HEK293 (cell line): ENCODE measurements at regions not wholly inside any gene's neighbourhood (a gene's known extent, or its start where the extent isn't known, plus 50 kb on each side); places are given as distances from the start of the nearest gene placed in this dataset.

Experiments used
- CTCF ChIA-PET: fragments of 350-600 bp; formaldehyde crosslinking; extraction: SDS; loops from one replicate; lab custom pipeline; 2021; ENCODE audit warnings: antibody characterized with exemption; lab: Yijun Ruan, JAX
- POLR2A ChIA-PET: fragments of 300-600 bp; formaldehyde crosslinking; extraction: SDS; loops from one replicate; lab custom pipeline; 2020; ENCODE audit warnings: antibody characterized with exemption, inconsistent platforms; lab: Yijun Ruan, JAX
- H3K27ac ChIP-seq: fragments of 200-500 bp; sonication (Bioruptor generic); 2 replicates; pipeline ENCODE4 v1.5.1; 2014; ENCODE audit warnings: low read depth, low read length, control low read depth, inconsistent platforms; ENCODE audit errors: extremely low read depth
- H3K36me3 ChIP-seq, 2 experiments: fragments of 200-500 bp in 1 of 2; sonication (Bioruptor generic) in 1 of 2; 1 replicate in 1 of 2; 2 replicates in 1 of 2; pipeline ENCODE4 v1.5.1; 2014 to 2017; ENCODE audit warnings: inconsistent platforms in 2 of 2, low read length in 2 of 2; ENCODE audit not compliant: control insufficient read depth in 2 of 2, insufficient read depth in 1 of 2
- H3K4me1 ChIP-seq: fragments of 200-500 bp; sonication (Bioruptor generic); 2 replicates; pipeline ENCODE4 v1.5.1; 2014; ENCODE audit warnings: mild to moderate bottlenecking, low read length, inconsistent platforms; ENCODE audit not compliant: control insufficient read depth, insufficient read depth
- H3K4me3 ChIP-seq: 2 replicates; pipeline ENCODE4 v1.5.1; 2011; ENCODE audit warnings: low read depth, mild to moderate bottlenecking, control low read depth, low read length, moderate library complexity
- H3K9me3 ChIP-seq: fragments of 200-500 bp; sonication (Bioruptor generic); 2 replicates; pipeline ENCODE4 v1.5.1; 2014; ENCODE audit warnings: low read depth, low read length, inconsistent platforms; ENCODE audit not compliant: control insufficient read depth, insufficient read depth
- HIC1 ChIP-seq: fragments of 450-650 bp; formaldehyde crosslinking; IDR thresholded peaks from 2 replicates; pipeline ENCODE4 v1.5.1; 2016; ENCODE audit warnings: missing biosample characterization, missing genetic modification characterization
- INSM2 ChIP-seq: fragments of 450-650 bp; formaldehyde crosslinking; IDR thresholded peaks from 2 replicates; pipeline ENCODE4 v1.5.1; 2016; ENCODE audit warnings: missing biosample characterization, missing genetic modification characterization
- KLF16 ChIP-seq: fragments of 450-650 bp; formaldehyde crosslinking; IDR thresholded peaks from 2 replicates; pipeline ENCODE4 v1.5.1; 2017; ENCODE audit warnings: missing biosample characterization, missing genetic modification characterization
- MYNN ChIP-seq: fragments of 450-650 bp; formaldehyde crosslinking; IDR thresholded peaks from 2 replicates; pipeline ENCODE4 v1.5.1; 2016; ENCODE audit warnings: missing biosample characterization, missing genetic modification characterization, borderline replicate concordance
- OSR2 ChIP-seq: fragments of 450-650 bp; formaldehyde crosslinking; IDR thresholded peaks from 2 replicates; pipeline ENCODE4 v1.5.1; 2016; ENCODE audit warnings: missing biosample characterization, missing genetic modification characterization
- SP2 ChIP-seq: fragments of 450-650 bp; formaldehyde crosslinking; IDR thresholded peaks from 2 replicates; pipeline ENCODE4 v1.5.1; 2016; ENCODE audit warnings: missing biosample characterization, missing genetic modification characterization
- ZBTB7A ChIP-seq: fragments of 450-650 bp; formaldehyde crosslinking; IDR thresholded peaks from 2 replicates; pipeline ENCODE4 v1.5.1; 2016; ENCODE audit warnings: low read depth, missing biosample characterization, missing genetic modification characterization
- ZEB2 ChIP-seq: fragments of 450-650 bp; formaldehyde crosslinking; IDR thresholded peaks from 2 replicates; pipeline ENCODE4 v1.5.1; 2016; ENCODE audit warnings: missing biosample characterization, missing genetic modification characterization
- ZFHX2 ChIP-seq: fragments of 450-650 bp; formaldehyde crosslinking; conservative IDR thresholded peaks from 2 replicates; pipeline ENCODE4 v1.5.1; 2016; ENCODE audit warnings: missing biosample characterization, missing genetic modification characterization
- ZNF112 ChIP-seq: fragments of 450-650 bp; formaldehyde crosslinking; IDR thresholded peaks from 2 replicates; pipeline ENCODE4 v1.5.0; 2017; ENCODE audit warnings: missing biosample characterization, missing genetic modification characterization
- ZNF146 ChIP-seq: fragments of 450-650 bp; formaldehyde crosslinking; IDR thresholded peaks from 2 replicates; pipeline ENCODE4 v1.5.1; 2016; ENCODE audit warnings: missing biosample characterization, missing genetic modification characterization
- ZNF148 ChIP-seq: fragments of 450-650 bp; formaldehyde crosslinking; IDR thresholded peaks from 2 replicates; pipeline ENCODE4 v1.5.0; 2017; ENCODE audit warnings: missing biosample characterization, missing genetic modification characterization, borderline replicate concordance
- ZNF169 ChIP-seq: fragments of 450-650 bp; formaldehyde crosslinking; IDR thresholded peaks from 2 replicates; pipeline ENCODE4 v1.5.1; 2016; ENCODE audit warnings: missing biosample characterization, missing genetic modification characterization
- ZNF184 ChIP-seq: fragments of 450-650 bp; IDR thresholded peaks from 2 replicates; pipeline ENCODE4 v1.5.1; 2018; ENCODE audit warnings: missing biosample characterization, mild to moderate bottlenecking, missing genetic modification characterization
- ZNF24 ChIP-seq: fragments of 450-650 bp; formaldehyde crosslinking; IDR thresholded peaks from 2 replicates; pipeline ENCODE4 v1.5.1; 2016; ENCODE audit warnings: missing biosample characterization, missing genetic modification characterization
- ZNF280C ChIP-seq: fragments of 450-650 bp; formaldehyde crosslinking; IDR thresholded peaks from 2 replicates; pipeline ENCODE4 v1.5.1; 2016; ENCODE audit warnings: missing biosample characterization, missing genetic modification characterization
- ZNF280D ChIP-seq: fragments of 450-650 bp; formaldehyde crosslinking; IDR thresholded peaks from 2 replicates; pipeline ENCODE4 v1.5.1; 2016; ENCODE audit warnings: missing biosample characterization, missing genetic modification characterization
- ZNF302 ChIP-seq: fragments of 450-650 bp; formaldehyde crosslinking; IDR thresholded peaks from 2 replicates; pipeline ENCODE4 v1.5.1; 2016; ENCODE audit warnings: missing biosample characterization, missing genetic modification characterization, low read depth
- ZNF350 ChIP-seq: fragments of 450-650 bp; formaldehyde crosslinking; IDR thresholded peaks from 2 replicates; pipeline ENCODE4 v1.5.0; 2017; ENCODE audit warnings: missing biosample characterization, mild to moderate bottlenecking, missing genetic modification characterization
- ZNF510 ChIP-seq: fragments of 450-650 bp; formaldehyde crosslinking; IDR thresholded peaks from 2 replicates; pipeline ENCODE4 v1.5.1; 2018; ENCODE audit warnings: mild to moderate bottlenecking, missing genetic modification characterization, missing biosample characterization; ENCODE audit not compliant: insufficient replicate concordance
- ZNF585B ChIP-seq: fragments of 450-650 bp; formaldehyde crosslinking; IDR thresholded peaks from 2 replicates; pipeline ENCODE4 v1.5.1; 2016; ENCODE audit warnings: missing biosample characterization, missing genetic modification characterization
- ZNF629 ChIP-seq: fragments of 450-650 bp; formaldehyde crosslinking; IDR thresholded peaks from 2 replicates; pipeline ENCODE4 v1.5.1; 2017; ENCODE audit warnings: missing biosample characterization, missing genetic modification characterization

- POLR2A ChIA-PET = no interaction called here
These were observed 205.2 kb downstream of the SEC61B start for GRCh38 chr9:99427260-99427659.

GRCh38 chr9:99430301-99430700 lies 208.2 kb downstream of the SEC61B start:
- Histone ChIP-seq H3K36me3 (no peaks in the 10 kb centered on the region), H3K9me3 (no peaks in the 10 kb centered on the region), H3K4me1 (no peaks in the 10 kb centered on the region), H3K4me3 (no peak overlapping the region), H3K27ac (no peak overlapping the region)
- TF ChIP-seq ZNF280D (no peak), ZNF350 (tag by site-specific recombination) (no peak), KLF16 (tag by site-specific recombination) (no peak), ZNF112 (tag by site-specific recombination) (no peak), ZNF146 (tag by site-specific recombination) (no peak), ZNF184 (no peak), ZEB2 (tag by site-specific recombination) (no peak), ZNF169 (tag by site-specific recombination) (no peak), ZFHX2 (no peak), SP2 (tag by site-specific recombination) (no peak), ZNF148 (tag by site-specific recombination) (no peak), ZNF510 (no peak), ZNF585B (no peak), INSM2 (tag by site-specific recombination) (no peak)
- ChIA-PET POLR2A (no interaction called here), CTCF (no interaction called here)

More at GRCh38 chr9:99427260-99427659, 205.2 kb downstream of the SEC61B start:
- CTCF ChIA-PET = interaction anchor here (0.6 kb wide), 2 partner anchors 71 to 795 kb away, joined by 3 read pairs; no protein-coding TSS in a partner anchor
- H3K4me3 ChIP-seq = no peak overlapping the region
- TF ChIP-seq MYNN (tag by site-specific recombination) (no peak), ZNF24 (tag by site-specific recombination) (no peak), HIC1 (no peak), ZNF585B (no peak), ZNF302 (tag by site-specific recombination) (no peak), OSR2 (tag by site-specific recombination) (no peak), ZNF280C (tag by site-specific recombination) (no peak), ZBTB7A (tag by site-specific recombination) (no peak), ZNF629 (tag by site-specific recombination) (no peak)
- H3K27ac ChIP-seq = no peak overlapping the region
- H3K36me3 ChIP-seq = no peaks in the 10 kb centered on the region
- no peaks in the 10 kb centered on the region for H3K9me3 ChIP-seq
- H3K4me1 ChIP-seq = no peaks in the 10 kb centered on the region
